Stimulated activated naive B cell treated with anti-CD40 and anti-IgM and Interleukin-4, amounts not matched to agents 10 μg/mL and 1 μg/mL and 100 μg/mL, for 72 hours (primary cell): ENCODE measurements at regions not wholly inside any gene's neighbourhood (a gene's known extent, or its start where the extent isn't known, plus 50 kb on each side); places are given as distances from the start of the nearest gene placed in this dataset.

ENCODE experiments used
- ATAC-seq, 2 donors: fragments of 150-1000 bp; cut with Tn5 transposase; replicated peaks; 2 replicates each; pipeline ENCODE4 v1.10.0; 2021; ENCODE audit warnings: moderate library complexity in 1 of 2
- DNase-seq: peaks from one replicate; pipeline ENCODE4 v3.0.0; 2021
- H3K27ac Mint-ChIP-seq: one replicate; pipeline ENCODE4 v1.8.0; 2022; ENCODE audit warnings: mild to moderate bottlenecking, mixed read lengths
- H3K27me3 Mint-ChIP-seq, 2 donors: one replicate each; pipeline ENCODE4 v1.8.0; 2022; ENCODE audit warnings: mixed read lengths in 2 of 2
- H3K36me3 Mint-ChIP-seq, 2 donors: one replicate each; pipeline ENCODE4 v1.8.0; 2022; ENCODE audit warnings: mixed read lengths in 2 of 2, mild to moderate bottlenecking in 1 of 2
- H3K4me1 Mint-ChIP-seq, 2 donors: one replicate each; pipeline ENCODE4 v1.8.0; 2022; ENCODE audit warnings: mixed read lengths in 2 of 2, mild to moderate bottlenecking in 1 of 2
- H3K4me3 Mint-ChIP-seq, 2 donors: one replicate each; pipeline ENCODE4 v1.8.0; 2022; ENCODE audit warnings: mild to moderate bottlenecking in 2 of 2, mixed read lengths in 2 of 2, moderate library complexity in 1 of 2
- H3K9me3 Mint-ChIP-seq, 2 donors: one replicate each; pipeline ENCODE4 v1.8.0; 2022; ENCODE audit warnings: mixed read lengths in 2 of 2, mild to moderate bottlenecking in 1 of 2

DNA sequence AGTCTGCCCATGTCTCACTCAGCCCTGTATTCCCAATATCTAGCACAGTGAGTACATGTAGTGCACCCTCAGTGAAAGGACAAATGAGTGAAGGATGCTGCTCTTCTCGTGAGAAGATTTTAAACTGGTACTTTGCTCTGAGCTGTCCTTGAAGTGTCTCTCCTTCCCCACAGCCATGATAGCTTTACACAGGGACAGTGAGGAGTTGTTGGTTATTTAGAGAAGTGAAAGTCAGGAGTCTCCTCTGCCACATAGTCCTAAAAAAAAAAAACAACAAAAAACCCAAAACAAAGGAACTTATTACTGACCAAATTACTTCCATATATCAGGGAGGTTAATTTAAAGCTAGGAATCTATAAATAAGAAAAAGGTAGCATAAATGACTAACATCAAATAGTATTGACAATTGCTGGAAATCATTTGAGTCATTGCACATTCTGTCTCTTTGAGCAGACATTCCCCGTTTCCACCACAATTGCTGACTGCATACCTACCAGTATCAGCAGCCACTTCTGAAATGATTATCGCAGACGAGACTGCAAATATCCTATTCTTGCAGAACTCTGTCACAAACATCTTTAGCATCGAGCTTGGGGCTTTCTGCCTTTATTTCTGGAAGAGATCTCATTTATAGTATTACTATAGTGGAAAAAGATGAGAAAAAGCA, 202.1 kb downstream of the PTEN start:
- DNase-seq = no peak
- H3K27me3 Mint-ChIP-seq = no peaks in the 10 kb centered on the region
- peaks cover 63 to 84% of the 10 kb centered on the region in 2 donors for H3K4me1 Mint-ChIP-seq
- peaks cover 8 to 10% of the 10 kb centered on the region in 2 donors for H3K9me3 Mint-ChIP-seq
- H3K4me3 Mint-ChIP-seq = peak overlapping the region in 1 of 2 donors; percentile 19
- peaks cover 3 to 9% of the 10 kb centered on the region in 2 donors for H3K36me3 Mint-ChIP-seq
- peak overlapping the region; percentile 81 for H3K27ac Mint-ChIP-seq
- ATAC-seq = peak; percentile 19 to 37

DNA sequence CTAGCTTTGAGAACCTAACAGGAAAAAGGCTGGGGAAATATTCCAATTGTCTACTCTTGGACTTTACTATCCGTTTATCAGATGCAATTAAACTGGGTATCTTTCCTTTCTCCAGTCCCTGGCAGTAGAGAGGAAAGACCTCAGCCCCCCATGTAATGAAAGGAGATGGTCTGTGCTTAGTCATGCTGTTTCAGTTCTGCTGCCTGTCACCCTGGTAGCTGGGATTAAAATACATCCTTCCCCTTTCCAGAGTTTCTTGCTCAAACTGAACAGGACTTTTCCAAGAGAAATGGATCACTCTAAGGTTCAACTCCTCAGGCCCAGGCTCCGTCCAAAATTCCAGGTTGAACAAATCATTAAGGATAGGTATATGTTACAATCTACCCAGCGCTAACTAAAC, 202.9 kb downstream of the PTEN start:
- peak overlapping the region in 1 of 2 donors; percentile 51 for H3K4me3 Mint-ChIP-seq
- no peak overlapping the region for H3K27ac Mint-ChIP-seq
- no peaks in the 10 kb centered on the region for H3K27me3 Mint-ChIP-seq
- peaks cover 65 to 92% of the 10 kb centered on the region in 2 donors for H3K4me1 Mint-ChIP-seq
- ATAC-seq (no peak), DNase-seq (no peak)
- H3K9me3 Mint-ChIP-seq = peaks cover 4 to 5% of the 10 kb centered on the region in 2 donors
- H3K36me3 Mint-ChIP-seq = peaks cover 0 to 5% of the 10 kb centered on the region in 2 donors

DNA sequence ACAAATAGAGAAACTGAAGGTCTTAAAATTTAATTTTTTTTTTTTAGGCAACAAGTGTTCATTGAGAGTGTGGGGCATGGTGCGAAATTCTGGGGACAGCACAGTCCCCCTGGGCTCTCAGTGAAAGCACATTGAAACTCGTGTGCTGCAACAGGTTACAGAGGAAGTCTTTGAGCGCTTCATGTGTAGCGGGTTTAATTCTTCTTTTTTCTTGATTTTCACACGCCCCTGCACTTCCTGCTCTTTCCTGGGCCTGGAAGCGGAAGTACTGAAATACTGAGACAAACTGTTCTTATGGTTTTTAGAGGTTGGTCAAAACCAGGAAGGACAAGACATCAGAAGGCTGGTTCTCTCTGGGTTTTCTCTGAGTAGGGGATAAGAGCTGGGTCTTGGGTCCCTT, 203.5 kb downstream of the PTEN start:
- peaks cover 0 to 5% of the 10 kb centered on the region in 2 donors for H3K36me3 Mint-ChIP-seq
- H3K4me3 Mint-ChIP-seq = peak overlapping the region in 1 of 2 donors; percentile 51
- peak overlapping the region; percentile 2 for H3K27ac Mint-ChIP-seq
- H3K27me3 Mint-ChIP-seq = no peaks in the 10 kb centered on the region
- DNase-seq (peak; percentile 23), ATAC-seq (peak; percentile 25 to 47)
- H3K9me3 Mint-ChIP-seq = peaks cover 4 to 5% of the 10 kb centered on the region in 2 donors
- H3K4me1 Mint-ChIP-seq = peaks cover 70 to 98% of the 10 kb centered on the region in 2 donors

DNA sequence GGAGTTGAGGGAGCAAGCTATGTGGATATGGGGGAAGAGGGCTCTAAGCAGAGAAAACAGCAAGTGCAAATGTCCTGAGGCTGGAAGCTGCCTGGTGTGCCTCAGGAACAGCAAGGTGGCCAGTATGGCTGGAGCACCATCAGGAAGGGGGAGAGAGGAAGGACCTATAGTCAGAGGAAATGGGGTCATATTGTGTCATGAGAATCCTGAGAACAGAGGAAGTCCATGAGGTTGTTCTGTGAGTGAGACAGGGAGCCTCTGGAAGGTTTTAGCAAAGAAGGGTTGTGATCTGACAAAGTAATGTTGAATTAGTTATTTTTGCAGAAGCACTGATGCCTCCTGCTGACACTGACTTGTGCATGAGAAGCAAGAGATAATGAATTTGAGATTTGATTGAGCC, 204.3 kb downstream of the PTEN start:
- Mint-ChIP-seq H3K36me3 (peaks cover 0 to 5% of the 10 kb centered on the region in 2 donors), H3K27ac (no peak overlapping the region), H3K27me3 (no peaks in the 10 kb centered on the region), H3K9me3 (peaks cover 4 to 5% of the 10 kb centered on the region in 2 donors), H3K4me3 (peak overlapping the region in 1 of 2 donors; percentile 14), H3K4me1 (peaks cover 74 to 96% of the 10 kb centered on the region in 2 donors)
- ATAC-seq (no peak), DNase-seq (no peak)

DNA sequence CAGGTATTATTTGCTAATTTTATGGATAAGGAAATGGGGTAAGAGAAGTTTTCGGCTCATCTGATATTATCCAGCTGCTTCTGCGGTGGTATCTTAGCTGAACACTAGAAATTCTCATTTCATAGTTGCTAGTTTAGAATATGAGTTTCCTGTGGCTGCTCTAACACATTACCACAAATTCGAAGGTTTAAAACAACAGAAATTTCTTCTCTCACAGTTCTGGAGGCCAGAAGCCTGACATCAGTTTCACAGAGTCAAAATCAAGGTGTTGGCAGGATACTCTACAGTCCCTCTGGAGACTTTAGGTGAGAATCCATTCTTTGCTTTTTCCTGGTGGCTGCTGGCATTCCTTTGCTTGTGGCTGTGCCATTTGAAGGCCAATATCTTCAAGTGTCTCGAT, 205.9 kb downstream of the PTEN start:
- no peaks in the 10 kb centered on the region for H3K27me3 Mint-ChIP-seq
- peaks cover 0 to 7% of the 10 kb centered on the region in 2 donors for H3K36me3 Mint-ChIP-seq
- H3K4me1 Mint-ChIP-seq = peaks cover 63 to 87% of the 10 kb centered on the region in 2 donors
- DNase-seq (no peak), ATAC-seq (no peak)
- no peak overlapping the region for H3K4me3 Mint-ChIP-seq
- no peak overlapping the region for H3K27ac Mint-ChIP-seq
- H3K9me3 Mint-ChIP-seq = peaks cover 4 to 5% of the 10 kb centered on the region in 2 donors

DNA sequence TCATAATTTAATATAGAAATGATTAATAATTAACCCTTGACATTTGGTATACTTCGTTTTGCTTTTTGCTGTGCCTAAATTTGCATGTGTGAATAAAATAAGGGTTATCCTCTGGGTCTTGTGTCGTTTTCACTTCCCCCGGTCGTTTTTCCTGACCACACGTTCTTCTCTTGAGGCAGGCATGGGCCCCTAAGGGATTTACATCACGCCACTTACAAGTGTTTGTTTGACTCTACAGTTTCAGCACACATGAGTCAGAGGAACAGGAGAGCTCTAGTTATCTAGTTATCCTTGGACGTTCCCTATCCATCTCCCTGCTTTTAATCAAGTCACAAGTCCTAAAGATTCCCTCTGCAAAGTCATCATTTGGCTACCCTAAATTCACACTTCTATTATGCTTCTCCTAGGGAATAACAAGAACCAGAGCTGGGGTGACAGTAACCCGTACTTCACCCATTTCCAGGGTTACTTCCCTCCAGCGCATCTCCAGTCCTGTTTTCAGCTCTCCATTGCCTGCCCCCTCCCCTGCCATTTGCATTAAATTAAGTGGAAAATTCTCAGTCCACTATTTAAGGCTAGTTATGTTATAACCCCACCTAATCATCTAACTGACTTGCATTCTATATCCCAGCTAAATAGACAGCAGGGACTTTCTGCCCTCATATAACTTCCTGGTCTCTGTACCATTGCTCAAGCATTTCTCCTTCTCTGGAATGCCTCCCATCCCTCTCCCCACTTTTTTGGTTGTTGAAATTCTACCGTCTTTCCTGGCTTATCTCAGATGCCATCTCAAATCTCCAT, 206.9 kb downstream of the PTEN start:
- peak; percentile 90 to 91 for ATAC-seq
- H3K27me3 Mint-ChIP-seq = no peaks in the 10 kb centered on the region
- H3K9me3 Mint-ChIP-seq = peaks cover 4 to 5% of the 10 kb centered on the region in 2 donors
- H3K36me3 Mint-ChIP-seq = peaks cover 0 to 7% of the 10 kb centered on the region in 2 donors
- peaks cover 57 to 85% of the 10 kb centered on the region in 2 donors for H3K4me1 Mint-ChIP-seq
- peak overlapping the region; percentile 30 to 57 for H3K4me3 Mint-ChIP-seq
- H3K27ac Mint-ChIP-seq = peak overlapping the region; percentile 64
- DNase-seq = peak; percentile 60

DNA sequence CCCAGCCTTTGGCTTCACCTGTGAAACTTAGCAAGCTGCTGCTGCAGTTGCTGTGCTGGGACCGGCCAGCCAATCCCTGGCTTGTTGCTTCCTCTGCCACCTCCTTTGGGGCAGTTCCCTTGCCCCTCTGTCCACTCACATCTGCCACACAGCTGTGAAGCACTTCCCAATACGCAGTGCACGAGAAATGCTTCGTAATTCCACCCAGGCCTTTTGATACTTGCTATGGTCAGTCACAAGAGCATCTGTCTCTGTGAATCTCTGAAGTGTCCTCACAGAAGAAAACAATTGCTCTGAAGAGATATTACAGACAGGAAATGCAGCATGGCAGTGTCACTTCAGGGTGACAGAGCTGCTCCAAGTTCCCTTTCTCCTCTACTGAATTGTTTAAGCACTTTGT, 208.5 kb downstream of the PTEN start:
- DNase-seq (no peak), ATAC-seq (no peak)
- no peak overlapping the region for H3K4me3 Mint-ChIP-seq
- peaks cover 0 to 7% of the 10 kb centered on the region in 2 donors for H3K36me3 Mint-ChIP-seq
- peaks cover 4 to 5% of the 10 kb centered on the region in 2 donors for H3K9me3 Mint-ChIP-seq
- peaks cover 53 to 80% of the 10 kb centered on the region in 2 donors for H3K4me1 Mint-ChIP-seq
- no peaks in the 10 kb centered on the region for H3K27me3 Mint-ChIP-seq
- peak overlapping the region; percentile 90 for H3K27ac Mint-ChIP-seq

DNA sequence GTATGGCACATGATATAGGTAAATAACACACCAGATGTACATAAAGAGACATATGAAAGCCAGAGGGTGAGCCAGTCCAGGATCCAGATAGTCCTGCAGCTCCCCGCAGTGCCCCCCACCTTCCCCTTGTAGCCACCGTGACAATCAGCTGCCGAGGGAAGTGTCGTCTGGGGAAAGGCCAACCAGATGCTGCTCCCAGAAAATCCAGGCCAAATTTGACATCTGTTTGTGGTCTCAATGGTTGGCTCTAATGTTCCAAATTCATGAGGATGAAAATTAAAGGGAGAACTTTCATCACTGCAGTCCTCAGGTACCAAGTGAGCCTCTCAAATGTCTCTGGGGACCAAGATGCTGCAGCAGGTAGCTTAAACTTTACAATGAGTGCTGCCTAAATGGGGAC, 210.3 kb downstream of the PTEN start:
- DNase-seq (no peak), ATAC-seq (no peak)
- no peaks in the 10 kb centered on the region for H3K27me3 Mint-ChIP-seq
- H3K4me1 Mint-ChIP-seq = peaks cover 43 to 73% of the 10 kb centered on the region in 2 donors
- peak overlapping the region; percentile 60 for H3K27ac Mint-ChIP-seq
- H3K9me3 Mint-ChIP-seq = no peaks in the 10 kb centered on the region
- peaks cover 0 to 3% of the 10 kb centered on the region in 2 donors for H3K36me3 Mint-ChIP-seq
- H3K4me3 Mint-ChIP-seq = no peak overlapping the region

DNA sequence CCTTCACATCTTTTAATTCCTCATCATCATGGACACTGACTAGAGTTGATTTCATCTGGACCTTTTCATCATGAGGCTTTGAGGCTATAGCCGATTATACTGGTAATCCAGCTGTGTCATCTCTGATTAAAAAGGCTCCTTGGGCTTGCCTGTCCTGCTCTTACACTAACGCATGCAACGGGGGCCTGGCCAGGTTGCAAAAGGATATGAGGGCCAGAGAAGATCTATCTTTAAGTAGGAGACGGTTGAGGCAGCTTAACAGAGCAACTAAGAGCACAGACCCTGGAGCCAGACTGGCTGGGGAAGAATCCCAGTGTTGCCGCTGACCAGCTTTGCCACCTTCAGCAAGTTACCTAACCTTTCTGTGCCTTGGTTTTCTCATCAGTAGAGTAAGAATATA, 211.5 kb downstream of the PTEN start:
- H3K4me3 Mint-ChIP-seq = no peak overlapping the region
- no peaks in the 10 kb centered on the region for H3K9me3 Mint-ChIP-seq
- H3K27ac Mint-ChIP-seq = no peak overlapping the region
- DNase-seq (no peak), ATAC-seq (no peak)
- H3K4me1 Mint-ChIP-seq = peaks cover 44 to 70% of the 10 kb centered on the region in 2 donors
- no peaks in the 10 kb centered on the region for H3K27me3 Mint-ChIP-seq
- H3K36me3 Mint-ChIP-seq = peaks cover 0 to 3% of the 10 kb centered on the region in 2 donors

DNA sequence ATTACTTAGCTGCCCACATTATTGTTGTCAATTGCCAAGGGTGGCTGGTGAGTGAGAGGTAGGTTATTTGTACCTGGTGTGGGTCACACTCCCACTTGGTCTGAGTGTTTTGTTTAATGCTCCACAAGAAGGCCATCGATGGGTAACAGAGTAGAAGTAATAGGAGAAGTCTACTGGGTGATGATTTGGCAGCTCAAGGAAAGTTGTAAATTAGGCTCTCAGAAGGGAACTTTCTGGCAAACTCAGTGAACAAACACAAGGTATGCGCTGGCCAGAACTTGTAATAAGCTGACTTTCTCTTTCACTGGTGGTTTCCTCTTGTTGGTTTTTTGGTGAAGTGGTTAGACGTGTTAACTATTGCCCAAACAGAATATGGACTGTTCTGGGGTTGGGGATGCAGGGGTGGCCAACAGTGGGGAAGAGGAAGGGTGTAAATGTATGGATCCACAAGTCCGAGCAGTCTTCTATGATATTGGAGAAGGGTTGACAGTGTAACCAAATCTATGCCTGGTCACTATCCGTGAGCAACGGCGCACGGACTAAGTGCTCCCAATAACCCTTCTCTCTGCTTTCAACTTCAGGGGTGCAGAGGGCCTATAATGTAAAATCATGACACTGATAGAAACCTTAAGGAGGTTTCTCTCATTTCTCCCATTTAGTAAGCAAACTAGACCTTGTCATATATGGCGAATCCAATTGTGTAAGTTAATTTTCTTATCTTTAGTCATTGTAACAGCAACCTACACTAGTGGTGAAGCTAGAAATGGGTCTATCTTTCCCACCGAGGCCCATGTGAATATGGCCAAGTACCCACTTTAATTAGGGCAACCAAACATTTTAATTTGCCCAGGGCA, 212.8 kb downstream of the PTEN start:
- ATAC-seq (peak; percentile 54 to 57), DNase-seq (no peak)
- peak overlapping the region; percentile 32 for H3K27ac Mint-ChIP-seq
- peaks cover 35 to 70% of the 10 kb centered on the region in 2 donors for H3K4me1 Mint-ChIP-seq
- H3K36me3 Mint-ChIP-seq = peaks cover 0 to 3% of the 10 kb centered on the region in 2 donors
- H3K9me3 Mint-ChIP-seq = no peaks in the 10 kb centered on the region
- no peak overlapping the region for H3K4me3 Mint-ChIP-seq
- no peaks in the 10 kb centered on the region for H3K27me3 Mint-ChIP-seq

DNA sequence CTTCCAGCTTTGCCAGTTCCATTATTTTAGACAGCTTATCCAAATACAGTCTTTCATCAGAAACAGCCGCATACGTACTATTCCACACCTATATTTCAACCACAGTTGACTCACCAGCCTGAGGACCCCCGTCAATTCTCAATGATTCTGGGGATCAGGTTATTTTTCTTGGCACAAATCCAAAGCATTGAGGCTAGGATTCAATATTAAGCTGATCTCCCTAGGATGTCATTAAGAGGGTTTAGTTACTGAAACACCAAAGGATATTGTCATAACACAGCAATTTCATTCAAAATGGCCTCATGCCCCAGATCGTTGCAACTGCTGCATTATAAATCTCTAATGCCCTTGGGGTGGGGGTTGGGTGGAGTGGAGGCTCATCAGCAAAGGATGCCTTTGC, 214.6 kb downstream of the PTEN start:
- Mint-ChIP-seq H3K27ac (no peak overlapping the region), H3K4me3 (no peak overlapping the region), H3K9me3 (no peaks in the 10 kb centered on the region), H3K27me3 (no peaks in the 10 kb centered on the region), H3K36me3 (peaks cover 0 to 3% of the 10 kb centered on the region in 2 donors), H3K4me1 (peaks cover 34 to 74% of the 10 kb centered on the region in 2 donors)
- DNase-seq (no peak), ATAC-seq (no peak)

DNA sequence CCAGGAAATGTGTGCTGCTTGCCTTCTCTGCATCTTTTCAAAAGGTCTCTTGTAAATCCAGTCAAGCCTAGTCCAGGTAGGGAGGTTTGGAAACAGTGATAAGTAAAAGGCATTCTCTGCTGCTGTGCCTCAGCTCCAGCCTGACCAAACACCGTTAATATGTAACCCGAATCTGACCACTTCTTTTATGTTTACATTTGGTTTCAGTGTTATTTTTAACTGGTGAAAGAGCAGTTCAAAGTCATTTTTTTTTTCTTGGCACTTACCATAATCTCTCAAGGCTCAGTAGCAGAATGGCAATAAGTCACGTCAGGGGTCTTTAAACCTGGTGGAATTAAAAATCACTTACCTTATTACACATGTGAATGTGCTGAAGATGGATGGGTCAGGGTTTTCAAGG, 216.8 kb downstream of the PTEN start:
- Mint-ChIP-seq H3K9me3 (no peaks in the 10 kb centered on the region), H3K27ac (no peak overlapping the region), H3K27me3 (no peaks in the 10 kb centered on the region), H3K36me3 (no peaks in the 10 kb centered on the region), H3K4me3 (peak overlapping the region; percentile 23), H3K4me1 (peaks cover 29 to 62% of the 10 kb centered on the region in 2 donors)
- DNase-seq (no peak), ATAC-seq (peak; percentile 78 to 79)

DNA sequence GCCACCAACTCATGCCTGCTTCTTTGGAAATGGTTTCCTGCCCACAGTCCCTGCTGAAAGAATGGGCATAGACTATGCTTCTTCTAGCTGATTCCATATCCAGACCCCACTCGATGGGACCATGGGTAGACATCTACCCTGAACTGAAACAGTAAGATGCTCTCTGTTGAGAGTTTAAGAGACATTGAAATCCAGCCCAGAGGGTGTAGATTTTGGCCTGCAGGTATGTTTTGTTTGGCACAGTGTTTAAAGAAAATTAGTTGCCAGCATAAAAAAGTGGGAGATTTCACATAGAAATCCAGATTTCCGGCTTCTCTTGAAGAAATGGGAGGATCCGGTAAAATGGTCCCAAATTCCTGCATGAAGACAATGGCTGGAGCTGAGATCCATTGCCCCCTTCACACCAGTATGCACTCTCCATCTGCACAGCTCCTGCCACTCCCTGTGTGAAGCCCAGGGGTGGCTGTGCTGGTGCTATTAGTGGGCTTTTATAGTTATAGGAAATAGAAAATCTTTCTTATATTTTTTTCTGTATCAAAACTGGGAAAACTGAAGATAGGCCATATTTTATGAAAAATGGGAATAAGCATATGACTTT, 218.1 kb downstream of the PTEN start:
- ATAC-seq = no peak
- no peak for DNase-seq
- H3K27me3 Mint-ChIP-seq = no peaks in the 10 kb centered on the region
- H3K36me3 Mint-ChIP-seq = no peaks in the 10 kb centered on the region
- H3K27ac Mint-ChIP-seq = no peak overlapping the region
- no peak overlapping the region for H3K4me3 Mint-ChIP-seq
- no peaks in the 10 kb centered on the region for H3K9me3 Mint-ChIP-seq
- peaks cover 22 to 52% of the 10 kb centered on the region in 2 donors for H3K4me1 Mint-ChIP-seq

DNA sequence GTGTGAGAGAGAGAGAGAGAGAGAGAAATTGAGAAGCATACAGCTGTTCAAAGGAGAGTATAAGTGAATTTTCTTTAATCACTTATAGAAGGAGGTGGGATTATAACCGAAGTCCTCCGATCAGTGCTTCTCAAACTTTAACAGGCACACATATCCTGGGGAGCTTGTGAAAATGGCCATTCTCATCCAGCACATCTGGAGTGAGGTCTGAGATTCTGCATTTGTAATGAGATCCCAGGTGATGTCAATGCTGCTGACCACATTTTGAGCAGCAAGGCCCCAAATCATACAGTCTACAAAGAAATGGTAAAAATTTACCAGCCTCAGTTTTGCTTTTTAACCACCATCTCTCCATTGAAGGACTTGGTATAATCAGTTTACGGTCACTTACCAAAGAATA, 219.0 kb downstream of the PTEN start:
- H3K9me3 Mint-ChIP-seq = no peaks in the 10 kb centered on the region
- DNase-seq = no peak
- peak; percentile 4 to 15 for ATAC-seq
- no peaks in the 10 kb centered on the region for H3K27me3 Mint-ChIP-seq
- no peaks in the 10 kb centered on the region for H3K36me3 Mint-ChIP-seq
- no peak overlapping the region for H3K4me3 Mint-ChIP-seq
- peaks cover 24 to 46% of the 10 kb centered on the region in 2 donors for H3K4me1 Mint-ChIP-seq
- peak overlapping the region; percentile 47 for H3K27ac Mint-ChIP-seq
